Calu3 (cell line): ENCODE measurements at regions not wholly inside any gene's neighbourhood (a gene's known extent, or its start where the extent isn't known, plus 50 kb on each side); places are given as distances from the start of the nearest gene placed in this dataset.

ENCODE experiments used
- BruUV-seq: library from RNA; stranded (reverse); fragments of 400-500 nt; replicated peaks from 2 replicates; lab custom pipeline; 2021; lab: Mats Ljungman, UMichigan
- CTCF ChIA-PET: fragments of 300-600 bp; sonication (Branson Sonifier 250); formaldehyde crosslinking; loops from one replicate; lab custom pipeline; 2022; ENCODE audit warnings: antibody characterized with exemption; lab: Charles Lee
- DNase-seq: peaks from one replicate; pipeline ENCODE4 v3.0.0; 2022
- H3K27ac Mint-ChIP-seq: one replicate; pipeline ENCODE4 v1.8.0; 2022; ENCODE audit warnings: mixed read lengths; ENCODE audit not compliant: unreplicated experiment
- H3K27me3 Mint-ChIP-seq: one replicate; pipeline ENCODE4 v1.8.0; 2022; ENCODE audit warnings: mixed read lengths; ENCODE audit not compliant: unreplicated experiment
- H3K36me3 Mint-ChIP-seq: one replicate; pipeline ENCODE4 v1.8.0; 2022; ENCODE audit warnings: mild to moderate bottlenecking, moderate library complexity, mixed read lengths; ENCODE audit not compliant: insufficient read depth, unreplicated experiment
- H3K4me1 Mint-ChIP-seq: one replicate; pipeline ENCODE4 v1.8.0; 2022; ENCODE audit warnings: mild to moderate bottlenecking, low read depth, mixed read lengths; ENCODE audit not compliant: unreplicated experiment
- H3K4me3 Mint-ChIP-seq: one replicate; pipeline ENCODE4 v1.8.0; 2022; ENCODE audit warnings: mild to moderate bottlenecking, low read depth, moderate library complexity, mixed read lengths; ENCODE audit not compliant: unreplicated experiment
- H3K9me3 Mint-ChIP-seq: one replicate; pipeline ENCODE4 v1.8.0; 2022; ENCODE audit warnings: low read depth, mixed read lengths; ENCODE audit not compliant: unreplicated experiment
- intact Hi-C: fragments of 100-400 bp; cut with micrococcal nuclease; formaldehyde crosslinking; loops from one replicate; pipeline ENCODE4 v1.10.0; 2022; ENCODE audit not compliant: unreplicated experiment
- TF ChIP-seq, protein P1 (sequence below): fragments of 200-600 bp; IDR thresholded peaks from one replicate; pipeline ENCODE4 v1.8.0; 2022; ENCODE audit warnings: antibody characterized with exemption; ENCODE audit not compliant: unreplicated experiment

DNA sequence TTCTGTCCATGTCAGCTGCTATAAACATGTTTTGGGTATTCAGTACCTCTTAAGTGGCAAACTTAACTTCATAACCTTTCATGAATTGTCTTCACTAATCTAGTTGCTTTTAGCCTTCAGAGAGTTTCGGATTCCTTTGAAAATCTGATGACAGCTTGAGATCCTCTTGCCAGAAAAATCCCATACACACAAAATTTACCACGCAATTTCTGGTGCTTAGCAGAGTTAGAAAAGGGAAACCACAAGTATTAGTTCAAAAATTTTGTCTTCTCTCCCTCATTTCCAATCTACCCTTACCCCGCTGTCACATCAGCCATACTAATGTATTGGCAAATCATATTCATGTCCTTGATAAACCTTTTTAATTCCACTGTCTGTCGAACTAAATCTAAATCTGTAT, 72.7 kb upstream of the TMEM106B start:
- BruUV-seq: no TSS peak
- no peaks in the 10 kb centered on the region for H3K9me3 Mint-ChIP-seq
- DNase-seq: no peak
- no peak overlapping the region for H3K27ac Mint-ChIP-seq
- H3K27me3 Mint-ChIP-seq: no peaks in the 10 kb centered on the region
- CTCF ChIA-PET: no interaction called here
- H3K4me3 Mint-ChIP-seq: no peak overlapping the region
- no peaks in the 10 kb centered on the region for H3K36me3 Mint-ChIP-seq
- peaks cover 9% of the 10 kb centered on the region for H3K4me1 Mint-ChIP-seq
- TF ChIP-seq, protein P1, sequence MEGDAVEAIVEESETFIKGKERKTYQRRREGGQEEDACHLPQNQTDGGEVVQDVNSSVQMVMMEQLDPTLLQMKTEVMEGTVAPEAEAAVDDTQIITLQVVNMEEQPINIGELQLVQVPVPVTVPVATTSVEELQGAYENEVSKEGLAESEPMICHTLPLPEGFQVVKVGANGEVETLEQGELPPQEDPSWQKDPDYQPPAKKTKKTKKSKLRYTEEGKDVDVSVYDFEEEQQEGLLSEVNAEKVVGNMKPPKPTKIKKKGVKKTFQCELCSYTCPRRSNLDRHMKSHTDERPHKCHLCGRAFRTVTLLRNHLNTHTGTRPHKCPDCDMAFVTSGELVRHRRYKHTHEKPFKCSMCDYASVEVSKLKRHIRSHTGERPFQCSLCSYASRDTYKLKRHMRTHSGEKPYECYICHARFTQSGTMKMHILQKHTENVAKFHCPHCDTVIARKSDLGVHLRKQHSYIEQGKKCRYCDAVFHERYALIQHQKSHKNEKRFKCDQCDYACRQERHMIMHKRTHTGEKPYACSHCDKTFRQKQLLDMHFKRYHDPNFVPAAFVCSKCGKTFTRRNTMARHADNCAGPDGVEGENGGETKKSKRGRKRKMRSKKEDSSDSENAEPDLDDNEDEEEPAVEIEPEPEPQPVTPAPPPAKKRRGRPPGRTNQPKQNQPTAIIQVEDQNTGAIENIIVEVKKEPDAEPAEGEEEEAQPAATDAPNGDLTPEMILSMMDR: no peak
- intact Hi-C loops: no loop called here

DNA sequence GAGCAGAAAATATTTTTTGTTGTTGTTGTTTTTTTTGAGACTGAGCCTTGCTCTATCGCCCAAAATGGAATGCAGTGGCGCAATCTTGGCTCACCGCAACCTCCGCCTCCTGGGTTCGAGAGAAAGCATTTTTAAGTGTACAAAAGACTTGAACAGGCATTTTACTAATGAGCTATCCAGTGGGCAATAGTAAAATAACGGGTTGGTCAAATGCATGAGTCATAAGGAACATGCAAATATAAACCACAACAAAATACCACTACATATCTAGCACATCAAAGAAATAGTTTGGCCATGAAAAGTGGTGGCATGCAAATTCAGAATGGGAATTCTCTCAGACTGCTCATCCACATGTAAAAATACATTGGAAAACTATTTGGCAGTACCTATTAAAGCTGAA, 71.7 kb upstream of the TMEM106B start:
- no peaks in the 10 kb centered on the region for H3K36me3 Mint-ChIP-seq
- no peak for DNase-seq
- intact Hi-C loops: no loop called here
- no peak overlapping the region for H3K4me3 Mint-ChIP-seq
- TF ChIP-seq, protein P1: no peak
- no peaks in the 10 kb centered on the region for H3K4me1 Mint-ChIP-seq
- CTCF ChIA-PET: no interaction called here
- no peak overlapping the region for H3K27ac Mint-ChIP-seq
- H3K9me3 Mint-ChIP-seq: no peaks in the 10 kb centered on the region
- no peaks in the 10 kb centered on the region for H3K27me3 Mint-ChIP-seq
- no TSS peak for BruUV-seq

DNA sequence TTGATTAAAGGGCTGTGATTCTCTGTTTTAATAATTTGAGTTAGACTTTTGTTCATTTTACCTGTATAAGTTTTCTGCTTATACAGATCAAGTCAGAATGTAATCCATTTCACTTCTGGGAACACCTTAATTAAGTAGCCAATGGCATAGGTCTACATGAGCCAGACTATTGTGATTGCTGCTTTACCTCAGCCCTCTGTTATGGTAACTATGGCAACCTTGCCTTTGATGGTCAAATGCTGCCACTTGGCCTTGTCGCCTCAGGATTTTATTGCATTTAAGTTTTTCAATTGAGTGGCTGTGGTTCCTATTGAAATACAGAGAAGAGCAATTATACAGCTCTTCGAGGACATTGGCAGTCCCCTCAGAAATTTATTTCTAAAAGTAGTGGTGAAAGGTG, 64.3 kb upstream of the TMEM106B start:
- no peak overlapping the region for H3K4me3 Mint-ChIP-seq
- no TSS peak for BruUV-seq
- no peaks in the 10 kb centered on the region for H3K27me3 Mint-ChIP-seq
- no peaks in the 10 kb centered on the region for H3K36me3 Mint-ChIP-seq
- TF ChIP-seq, protein P1: no peak
- CTCF ChIA-PET: no interaction called here
- no peaks in the 10 kb centered on the region for H3K4me1 Mint-ChIP-seq
- no peak for DNase-seq
- intact Hi-C loops: no loop called here
- H3K27ac Mint-ChIP-seq: no peak overlapping the region
- H3K9me3 Mint-ChIP-seq: no peaks in the 10 kb centered on the region

DNA sequence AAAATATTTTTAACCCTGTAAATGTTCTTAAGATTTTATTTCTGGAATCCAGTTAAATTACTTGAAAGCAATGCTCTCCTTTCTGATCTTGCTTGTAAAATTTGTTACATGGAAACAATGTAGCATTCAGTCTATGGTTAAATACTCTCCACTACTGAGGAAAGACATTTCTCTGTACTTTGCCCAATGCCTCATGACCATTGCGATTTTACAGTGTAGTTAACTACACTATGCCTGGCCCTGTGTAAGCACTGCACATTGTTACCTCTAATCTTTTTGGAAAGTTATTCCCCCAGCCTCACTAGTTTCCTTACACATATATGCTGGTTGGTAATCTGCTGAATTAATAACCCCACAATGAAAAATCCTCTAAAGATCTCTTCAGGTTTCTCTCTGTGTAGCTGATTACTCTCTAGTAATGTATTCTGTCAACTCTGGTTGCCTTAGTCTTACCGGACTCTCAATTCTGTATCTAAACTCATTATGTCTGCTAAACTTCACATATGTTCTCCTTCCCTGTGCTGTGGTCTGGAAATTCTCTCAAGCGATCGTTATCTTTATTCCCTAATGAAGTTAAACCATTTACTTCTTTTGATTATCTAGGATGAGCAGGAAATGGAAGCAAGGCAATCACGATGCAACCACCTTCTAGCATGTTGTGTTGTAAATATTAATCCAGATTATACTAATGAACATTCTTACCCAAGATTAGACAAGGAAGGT, 58.7 kb upstream of the TMEM106B start:
- no TSS peak for BruUV-seq
- Mint-ChIP-seq H3K36me3 (no peaks in the 10 kb centered on the region), H3K4me1 (no peaks in the 10 kb centered on the region), H3K27ac (no peak overlapping the region), H3K4me3 (no peak overlapping the region), H3K9me3 (no peaks in the 10 kb centered on the region), H3K27me3 (no peaks in the 10 kb centered on the region)
- CTCF ChIA-PET: no interaction called here
- no peak for DNase-seq
- TF ChIP-seq, protein P1: no peak
- intact Hi-C loops: no loop called here
